ENCODE measurements at regions not wholly inside any gene's neighbourhood (a gene's known extent, or its start where the extent isn't known, plus 50 kb on each side); places are given as distances from the start of the nearest gene placed in this dataset.

GRCh38 chr13:90800082-90800746 is 547.3 kb upstream of the MIR17HG start:
- no peaks in the 10 kb centered on the region for H3K36me3 Mint-ChIP-seq (ENCODE audit: unreplicated experiment)
- H3K27me3 Mint-ChIP-seq (ENCODE audit: unreplicated experiment): no peaks in the 10 kb centered on the region
- no peak for DNase-seq
- TF ChIP-seq CTCF (IDR thresholded peaks at IDR 0.05; ENCODE audit: partially characterized antibody, unreplicated experiment): no peak
- no peaks in the 10 kb centered on the region for H3K4me1 Mint-ChIP-seq (ENCODE audit: low read depth, unreplicated experiment)
- H3K27ac Mint-ChIP-seq (ENCODE audit: unreplicated experiment): no peak overlapping the region
- no peak overlapping the region for H3K4me3 Mint-ChIP-seq (ENCODE audit: unreplicated experiment)
- no peaks in the 10 kb centered on the region for H3K9me3 Mint-ChIP-seq (ENCODE audit: unreplicated experiment)

- Mint-ChIP-seq H3K4me1 (ENCODE audit: low read depth, unreplicated experiment) (no peaks in the 10 kb centered on the region), H3K4me3 (ENCODE audit: unreplicated experiment) (no peak overlapping the region)
Measured at GRCh38 chr13:90801621-90802020, 545.9 kb upstream of the MIR17HG start.

GRCh38 chr13:90803210-90803609 is 544.3 kb upstream of the MIR17HG start:
- H3K4me3 Mint-ChIP-seq (ENCODE audit: unreplicated experiment): no peak overlapping the region
- no peaks in the 10 kb centered on the region for H3K4me1 Mint-ChIP-seq (ENCODE audit: low read depth, unreplicated experiment)
- no peaks in the 10 kb centered on the region for H3K36me3 Mint-ChIP-seq (ENCODE audit: unreplicated experiment)
- TF ChIP-seq CTCF (IDR thresholded peaks at IDR 0.05; ENCODE audit: partially characterized antibody, unreplicated experiment): no peak
- no peak overlapping the region for H3K27ac Mint-ChIP-seq (ENCODE audit: unreplicated experiment)
- no peak for DNase-seq
- H3K27me3 Mint-ChIP-seq (ENCODE audit: unreplicated experiment): no peaks in the 10 kb centered on the region
- H3K9me3 Mint-ChIP-seq (ENCODE audit: unreplicated experiment): no peaks in the 10 kb centered on the region

More at GRCh38 chr13:90801621-90802020, 545.9 kb upstream of the MIR17HG start:
- H3K27me3 Mint-ChIP-seq (ENCODE audit: unreplicated experiment): no peaks in the 10 kb centered on the region
- no peak overlapping the region for H3K27ac Mint-ChIP-seq (ENCODE audit: unreplicated experiment)
- H3K9me3 Mint-ChIP-seq (ENCODE audit: unreplicated experiment): no peaks in the 10 kb centered on the region
- no peak for DNase-seq
- H3K36me3 Mint-ChIP-seq (ENCODE audit: unreplicated experiment): no peaks in the 10 kb centered on the region
- TF ChIP-seq CTCF (IDR thresholded peaks at IDR 0.05; ENCODE audit: partially characterized antibody, unreplicated experiment): no peak

GRCh38 chr13:90806016-90806615 is 541.4 kb upstream of the MIR17HG start:
- Mint-ChIP-seq H3K9me3 (ENCODE audit: unreplicated experiment) (no peaks in the 10 kb centered on the region), H3K4me3 (ENCODE audit: unreplicated experiment) (no peak overlapping the region), H3K27me3 (ENCODE audit: unreplicated experiment) (no peaks in the 10 kb centered on the region), H3K36me3 (ENCODE audit: unreplicated experiment) (no peaks in the 10 kb centered on the region), H3K4me1 (ENCODE audit: low read depth, unreplicated experiment) (no peaks in the 10 kb centered on the region), H3K27ac (ENCODE audit: unreplicated experiment) (no peak overlapping the region)
- no peak for DNase-seq
- no peak for TF ChIP-seq CTCF (IDR thresholded peaks at IDR 0.05; ENCODE audit: partially characterized antibody, unreplicated experiment)

- H3K9me3 Mint-ChIP-seq (ENCODE audit: unreplicated experiment): no peaks in the 10 kb centered on the region
- no peaks in the 10 kb centered on the region for H3K27me3 Mint-ChIP-seq (ENCODE audit: unreplicated experiment)
- H3K27ac Mint-ChIP-seq (ENCODE audit: unreplicated experiment): peak overlapping the region; percentile 17
- H3K36me3 Mint-ChIP-seq (ENCODE audit: unreplicated experiment): no peaks in the 10 kb centered on the region
- H3K4me1 Mint-ChIP-seq (ENCODE audit: low read depth, unreplicated experiment): no peaks in the 10 kb centered on the region
- DNase-seq: no peak
- TF ChIP-seq CTCF (IDR thresholded peaks at IDR 0.05; ENCODE audit: partially characterized antibody, unreplicated experiment): no peak
- no peak overlapping the region for H3K4me3 Mint-ChIP-seq (ENCODE audit: unreplicated experiment)
Measured at GRCh38 chr13:90806892-90807291, 540.6 kb upstream of the MIR17HG start.
